SK-N-SH treated with all-trans-retinoic acid at 6 μM for 48 hours (cell line): ENCODE measurements at regions not wholly inside any gene's neighbourhood (a gene's known extent, or its start where the extent isn't known, plus 50 kb on each side); places are given as distances from the start of the nearest gene placed in this dataset.

ENCODE experiments used
- ATAC-seq: fragments of 200-7000 bp; cut with Tn5 transposase; 3 replicates; pipeline ENCODE4 v1.9.1; 2020; ENCODE audit warnings: mild to moderate bottlenecking, moderate library complexity
- ARNTL ChIP-seq: fragments of 450-650 bp; formaldehyde crosslinking; IDR thresholded peaks from 2 replicates; pipeline ENCODE4 v1.5.0; 2020; ENCODE audit warnings: low read depth, mild to moderate bottlenecking, moderate library complexity, borderline replicate concordance
- BACH2 ChIP-seq: fragments of 250-450 bp; sonication (Bioruptor Pico); IDR thresholded peaks from 2 replicates; pipeline ENCODE4 v1.9.0; 2021; ENCODE audit warnings: mild to moderate bottlenecking, borderline replicate concordance
- CSDC2 ChIP-seq: fragments of 250-450 bp; sonication (Bioruptor Pico); IDR thresholded peaks from 2 replicates; pipeline ENCODE4 v1.5.0; 2020; ENCODE audit warnings: mild to moderate bottlenecking, moderate library complexity
- ESRRG ChIP-seq: fragments of 250-450 bp; sonication (Bioruptor Pico); IDR thresholded peaks from 2 replicates; pipeline ENCODE4 v1.6.1; 2021; ENCODE audit warnings: mild to moderate bottlenecking
- GLIS3 ChIP-seq: fragments of 250-450 bp; sonication (Bioruptor Pico); IDR thresholded peaks from 2 replicates; pipeline ENCODE4 v1.5.0; 2020; ENCODE audit warnings: mild to moderate bottlenecking, moderate library complexity
- ISL1 ChIP-seq: fragments of 250-450 bp; sonication (Bioruptor Pico); IDR thresholded peaks from 2 replicates; pipeline ENCODE4 v2.1.2; 2022; ENCODE audit warnings: mild to moderate bottlenecking, moderate library complexity
- OSR1 ChIP-seq: fragments of 250-450 bp; sonication (Bioruptor Pico); IDR thresholded peaks from 2 replicates; pipeline ENCODE4 v1.8.0; 2022; ENCODE audit warnings: moderate library complexity, mild to moderate bottlenecking, inconsistent platforms
- POU6F1 ChIP-seq: fragments of 250-450 bp; sonication (Bioruptor Pico); IDR thresholded peaks from 2 replicates; pipeline ENCODE4 v1.8.0; 2021; ENCODE audit warnings: low read depth, mild to moderate bottlenecking, moderate library complexity, borderline replicate concordance
- PPARA ChIP-seq: fragments of 250-450 bp; sonication (Bioruptor Pico); IDR thresholded peaks from 2 replicates; pipeline ENCODE4 v1.5.0; 2020; ENCODE audit warnings: mild to moderate bottlenecking, borderline replicate concordance
- RARB ChIP-seq: fragments of 250-450 bp; sonication (Bioruptor Pico); IDR thresholded peaks from 2 replicates; pipeline ENCODE4 v1.8.0; 2021; ENCODE audit warnings: mild to moderate bottlenecking, moderate library complexity
- SNAI2 ChIP-seq: fragments of 250-450 bp; sonication (Bioruptor Pico); IDR thresholded peaks from 2 replicates; pipeline ENCODE4 v1.5.0; 2020; ENCODE audit warnings: mild to moderate bottlenecking, moderate library complexity
- TOX ChIP-seq: fragments of 250-450 bp; sonication (Bioruptor Pico); IDR thresholded peaks from 2 replicates; pipeline ENCODE4 v1.8.0; 2021; ENCODE audit warnings: mild to moderate bottlenecking, moderate library complexity, borderline replicate concordance
- ZC3H10 ChIP-seq: fragments of 250-450 bp; sonication (Bioruptor Pico); IDR thresholded peaks from 2 replicates; pipeline ENCODE4 v1.5.1; 2021; ENCODE audit warnings: mild to moderate bottlenecking, moderate library complexity
- ZFP3 ChIP-seq: fragments of 250-450 bp; sonication (Bioruptor Pico); IDR thresholded peaks from 2 replicates; pipeline ENCODE4 v1.5.0; 2020; ENCODE audit warnings: mild to moderate bottlenecking, moderate library complexity
- ZNF70 ChIP-seq: fragments of 450-650 bp; formaldehyde crosslinking; IDR thresholded peaks from 2 replicates; pipeline ENCODE4 v1.5.0; 2020; ENCODE audit warnings: mild to moderate bottlenecking, moderate library complexity
- TF ChIP-seq, protein P1 (sequence below): fragments of 250-450 bp; sonication (Bioruptor Pico); IDR thresholded peaks from 2 replicates; pipeline ENCODE4 v1.5.0; 2020; ENCODE audit warnings: mild to moderate bottlenecking, moderate library complexity
- TF ChIP-seq, protein P2 (sequence below): fragments of 250-450 bp; sonication (Bioruptor Pico); IDR thresholded peaks from 2 replicates; pipeline ENCODE4 v1.8.0; 2020; ENCODE audit warnings: mild to moderate bottlenecking, moderate library complexity, borderline replicate concordance
- TF ChIP-seq, protein P3 (sequence below): fragments of 250-450 bp; sonication (Bioruptor Pico); IDR thresholded peaks from 2 replicates; pipeline ENCODE4 v1.5.1; 2021; ENCODE audit warnings: mild to moderate bottlenecking, moderate library complexity

- TF ChIP-seq TOX = no peak
- TF ChIP-seq ISL1 (CRISPR knock-in tag) = no peak
- TF ChIP-seq ZFP3 (CRISPR knock-in tag) = no peak
- TF ChIP-seq RARB = no peak
- TF ChIP-seq, protein P1, sequence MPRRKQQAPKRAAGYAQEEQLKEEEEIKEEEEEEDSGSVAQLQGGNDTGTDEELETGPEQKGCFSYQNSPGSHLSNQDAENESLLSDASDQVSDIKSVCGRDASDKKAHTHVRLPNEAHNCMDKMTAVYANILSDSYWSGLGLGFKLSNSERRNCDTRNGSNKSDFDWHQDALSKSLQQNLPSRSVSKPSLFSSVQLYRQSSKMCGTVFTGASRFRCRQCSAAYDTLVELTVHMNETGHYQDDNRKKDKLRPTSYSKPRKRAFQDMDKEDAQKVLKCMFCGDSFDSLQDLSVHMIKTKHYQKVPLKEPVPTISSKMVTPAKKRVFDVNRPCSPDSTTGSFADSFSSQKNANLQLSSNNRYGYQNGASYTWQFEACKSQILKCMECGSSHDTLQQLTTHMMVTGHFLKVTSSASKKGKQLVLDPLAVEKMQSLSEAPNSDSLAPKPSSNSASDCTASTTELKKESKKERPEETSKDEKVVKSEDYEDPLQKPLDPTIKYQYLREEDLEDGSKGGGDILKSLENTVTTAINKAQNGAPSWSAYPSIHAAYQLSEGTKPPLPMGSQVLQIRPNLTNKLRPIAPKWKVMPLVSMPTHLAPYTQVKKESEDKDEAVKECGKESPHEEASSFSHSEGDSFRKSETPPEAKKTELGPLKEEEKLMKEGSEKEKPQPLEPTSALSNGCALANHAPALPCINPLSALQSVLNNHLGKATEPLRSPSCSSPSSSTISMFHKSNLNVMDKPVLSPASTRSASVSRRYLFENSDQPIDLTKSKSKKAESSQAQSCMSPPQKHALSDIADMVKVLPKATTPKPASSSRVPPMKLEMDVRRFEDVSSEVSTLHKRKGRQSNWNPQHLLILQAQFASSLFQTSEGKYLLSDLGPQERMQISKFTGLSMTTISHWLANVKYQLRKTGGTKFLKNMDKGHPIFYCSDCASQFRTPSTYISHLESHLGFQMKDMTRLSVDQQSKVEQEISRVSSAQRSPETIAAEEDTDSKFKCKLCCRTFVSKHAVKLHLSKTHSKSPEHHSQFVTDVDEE (CRISPR knock-in tag) = no peak
- no peak for TF ChIP-seq CSDC2
- no peak for TF ChIP-seq ZC3H10 (CRISPR knock-in tag)
- no peak for TF ChIP-seq ZNF70 (CRISPR knock-in tag)
- TF ChIP-seq POU6F1 (CRISPR knock-in tag) = no peak
- TF ChIP-seq OSR1 = no peak
- TF ChIP-seq ESRRG (CRISPR knock-in tag) = no peak
- TF ChIP-seq BACH2 (CRISPR knock-in tag) = no peak
- ATAC-seq = no peak
Measured at GRCh38 chr16:86771506-86772460, 193.4 kb downstream of the FOXL1 start.

- peak; percentile 87 for ATAC-seq
- TF ChIP-seq RARB (no peak), ZNF70 (CRISPR knock-in tag) (no peak), SNAI2 (CRISPR knock-in tag) (no peak), ARNTL (CRISPR knock-in tag) (no peak), ESRRG (CRISPR knock-in tag) (no peak), GLIS3 (CRISPR knock-in tag) (no peak), PPARA (CRISPR knock-in tag) (no peak)
- TF ChIP-seq, protein P2, sequence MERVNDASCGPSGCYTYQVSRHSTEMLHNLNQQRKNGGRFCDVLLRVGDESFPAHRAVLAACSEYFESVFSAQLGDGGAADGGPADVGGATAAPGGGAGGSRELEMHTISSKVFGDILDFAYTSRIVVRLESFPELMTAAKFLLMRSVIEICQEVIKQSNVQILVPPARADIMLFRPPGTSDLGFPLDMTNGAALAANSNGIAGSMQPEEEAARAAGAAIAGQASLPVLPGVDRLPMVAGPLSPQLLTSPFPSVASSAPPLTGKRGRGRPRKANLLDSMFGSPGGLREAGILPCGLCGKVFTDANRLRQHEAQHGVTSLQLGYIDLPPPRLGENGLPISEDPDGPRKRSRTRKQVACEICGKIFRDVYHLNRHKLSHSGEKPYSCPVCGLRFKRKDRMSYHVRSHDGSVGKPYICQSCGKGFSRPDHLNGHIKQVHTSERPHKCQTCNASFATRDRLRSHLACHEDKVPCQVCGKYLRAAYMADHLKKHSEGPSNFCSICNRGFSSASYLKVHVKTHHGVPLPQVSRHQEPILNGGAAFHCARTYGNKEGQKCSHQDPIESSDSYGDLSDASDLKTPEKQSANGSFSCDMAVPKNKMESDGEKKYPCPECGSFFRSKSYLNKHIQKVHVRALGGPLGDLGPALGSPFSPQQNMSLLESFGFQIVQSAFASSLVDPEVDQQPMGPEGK (CRISPR knock-in tag) = no peak
- TF ChIP-seq, protein P1 (CRISPR knock-in tag) = no peak
- TF ChIP-seq, protein P3, sequence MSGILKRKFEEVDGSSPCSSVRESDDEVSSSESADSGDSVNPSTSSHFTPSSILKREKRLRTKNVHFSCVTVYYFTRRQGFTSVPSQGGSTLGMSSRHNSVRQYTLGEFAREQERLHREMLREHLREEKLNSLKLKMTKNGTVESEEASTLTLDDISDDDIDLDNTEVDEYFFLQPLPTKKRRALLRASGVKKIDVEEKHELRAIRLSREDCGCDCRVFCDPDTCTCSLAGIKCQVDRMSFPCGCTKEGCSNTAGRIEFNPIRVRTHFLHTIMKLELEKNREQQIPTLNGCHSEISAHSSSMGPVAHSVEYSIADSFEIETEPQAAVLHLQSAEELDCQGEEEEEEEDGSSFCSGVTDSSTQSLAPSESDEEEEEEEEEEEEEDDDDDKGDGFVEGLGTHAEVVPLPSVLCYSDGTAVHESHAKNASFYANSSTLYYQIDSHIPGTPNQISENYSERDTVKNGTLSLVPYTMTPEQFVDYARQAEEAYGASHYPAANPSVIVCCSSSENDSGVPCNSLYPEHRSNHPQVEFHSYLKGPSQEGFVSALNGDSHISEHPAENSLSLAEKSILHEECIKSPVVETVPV (CRISPR knock-in tag) = no peak
Measured at GRCh38 chr16:86772671-86773353, 194.5 kb downstream of the FOXL1 start.
